Large intestine (tissue), 3 donors: ENCODE measurements at regions not wholly inside any gene's neighbourhood (a gene's known extent, or its start where the extent isn't known, plus 50 kb on each side); places are given as distances from the start of the nearest gene placed in this dataset.

Experiments used
- DNase-seq, 2 donors: peaks; one replicate each; pipeline versions ENCODE4 v3.0.0 to v3.0.0-alpha.2; 2013
- H3K27ac ChIP-seq: one replicate; pipeline ENCODE4 v1.5.1; 2013; ENCODE audit warnings: low read length
- H3K27me3 ChIP-seq: 2 replicates; pipeline ENCODE4 v1.6.1; 2013; ENCODE audit warnings: low read length; ENCODE audit not compliant: control insufficient read depth, insufficient read depth
- H3K36me3 ChIP-seq: 2 replicates; pipeline ENCODE4 v1.6.1; 2013; ENCODE audit warnings: low read length; ENCODE audit not compliant: control insufficient read depth, insufficient read depth
- H3K4me1 ChIP-seq: one replicate; pipeline ENCODE4 v1.6.1; 2013; ENCODE audit warnings: low read length; ENCODE audit not compliant: control insufficient read depth, insufficient read depth
- H3K4me3 ChIP-seq: one replicate; pipeline ENCODE4 v1.5.1; 2013; ENCODE audit warnings: low read length
- H3K9me3 ChIP-seq: one replicate; pipeline ENCODE4 v1.6.1; 2013; ENCODE audit warnings: mild to moderate bottlenecking, low read depth, low read length, moderate library complexity; ENCODE audit not compliant: control insufficient read depth
- WGBS: methylation state at CpG from one replicate; pipeline ENCODE4 v1.1.5; 2013; ENCODE audit warnings: low lambda C conversion rate; ENCODE audit not compliant: insufficient coverage; 5-methylcytosine and 5-hydroxymethylcytosine counted together

- no peaks in the 10 kb centered on the region for H3K27me3 ChIP-seq
- no peak overlapping the region for H3K4me3 ChIP-seq
- peak overlapping the region; percentile 67 for H3K27ac ChIP-seq
- H3K36me3 ChIP-seq = no peaks in the 10 kb centered on the region
- peaks cover 51% of the 10 kb centered on the region for H3K4me1 ChIP-seq
- 67% methylated on average over 3 of the region's 5 CpGs for WGBS
- peak; percentile 66 to 88 for DNase-seq
- H3K9me3 ChIP-seq = no peaks in the 10 kb centered on the region
These were observed 354.3 kb downstream of the IRS1 start for GRCh38 chr2:226445216-226445861.

GRCh38 chr2:226443112-226443511 lies 356.5 kb downstream of the IRS1 start:
- no CpG with 5 or more reads among the region's 5 CpGs for whole genome bisulfite sequencing
- H3K27ac ChIP-seq = peak overlapping the region; percentile 67
- H3K27me3 ChIP-seq = no peaks in the 10 kb centered on the region
- no peak overlapping the region for H3K4me3 ChIP-seq
- no peaks in the 10 kb centered on the region for H3K9me3 ChIP-seq
- no peaks in the 10 kb centered on the region for H3K36me3 ChIP-seq
- DNase-seq = peak in 1 of 2 donors; percentile 39
- peaks cover 51% of the 10 kb centered on the region for H3K4me1 ChIP-seq

- H3K4me1 ChIP-seq = peaks cover 27% of the 10 kb centered on the region
- no peaks in the 10 kb centered on the region for H3K27me3 ChIP-seq
- no peak overlapping the region for H3K27ac ChIP-seq
- H3K4me3 ChIP-seq = no peak overlapping the region
- 60% methylated on average over 3 of the region's 3 CpGs for WGBS
- no peaks in the 10 kb centered on the region for H3K9me3 ChIP-seq
- DNase-seq = no peak
- H3K36me3 ChIP-seq = no peaks in the 10 kb centered on the region
These were observed 359.3 kb downstream of the IRS1 start for GRCh38 chr2:226440127-226440918.

GRCh38 chr2:226439337-226439736 lies 360.3 kb downstream of the IRS1 start:
- no peak overlapping the region for H3K27ac ChIP-seq
- no peaks in the 10 kb centered on the region for H3K36me3 ChIP-seq
- DNase-seq = no peak
- peaks cover 21% of the 10 kb centered on the region for H3K4me1 ChIP-seq
- H3K9me3 ChIP-seq = no peaks in the 10 kb centered on the region
- H3K27me3 ChIP-seq = no peaks in the 10 kb centered on the region
- H3K4me3 ChIP-seq = no peak overlapping the region
- WGBS = 97% methylated on average over 4 of the region's 6 CpGs

DNA sequence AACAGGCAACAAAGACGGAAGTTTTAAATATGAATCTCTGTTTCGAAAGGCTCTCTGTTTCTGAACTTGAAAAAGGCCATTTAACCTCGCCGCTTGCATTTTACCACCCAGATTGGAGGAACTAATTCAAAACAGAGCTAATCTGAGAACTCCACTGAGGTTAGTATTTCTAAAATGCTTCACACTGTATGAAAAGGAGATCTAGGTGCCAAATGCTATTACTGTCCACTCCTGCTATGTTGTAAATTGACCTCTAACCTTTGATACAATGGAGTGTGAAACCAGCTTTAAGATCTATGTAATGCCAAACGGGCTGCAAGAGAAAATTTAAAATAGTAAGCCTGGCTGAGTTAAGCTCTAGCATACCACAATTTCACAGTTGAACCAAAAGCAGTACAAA lies 364.5 kb downstream of the IRS1 start:
- DNase-seq = no peak
- 83% methylated on average over 2 of the region's 5 CpGs for WGBS
- no peak overlapping the region for H3K4me3 ChIP-seq

DNA sequence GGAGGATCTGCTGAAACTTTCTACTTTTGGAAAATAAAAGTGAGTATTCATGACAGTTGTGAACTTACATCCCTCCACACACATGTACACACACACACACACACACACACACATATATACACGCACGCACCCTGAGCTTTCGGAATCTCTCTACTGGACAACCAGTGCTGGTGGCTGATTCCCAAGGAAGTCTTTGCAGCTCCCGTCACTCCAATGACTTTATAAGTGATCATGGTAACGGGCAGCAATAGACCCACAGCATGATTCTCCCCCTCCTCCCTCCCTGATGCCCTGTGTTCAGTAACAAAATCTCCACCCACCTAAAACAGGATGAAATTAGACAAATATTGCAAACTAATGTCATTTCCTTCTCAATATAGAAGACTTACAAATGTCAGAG lies 364.9 kb downstream of the IRS1 start:
- WGBS = no CpG with 5 or more reads among the region's 5 CpGs
- Histone ChIP-seq H3K36me3 (no peaks in the 10 kb centered on the region), H3K27ac (no peak overlapping the region), H3K27me3 (no peaks in the 10 kb centered on the region), H3K4me3 (no peak overlapping the region), H3K4me1 (peaks cover 4% of the 10 kb centered on the region), H3K9me3 (no peaks in the 10 kb centered on the region)
- DNase-seq = no peak

More for the DNA sequence above, 364.5 kb downstream of the IRS1 start:
- H3K4me1 ChIP-seq = peaks cover 2% of the 10 kb centered on the region
- H3K27ac ChIP-seq = no peak overlapping the region
- no peaks in the 10 kb centered on the region for H3K9me3 ChIP-seq
- H3K36me3 ChIP-seq = no peaks in the 10 kb centered on the region
- no peaks in the 10 kb centered on the region for H3K27me3 ChIP-seq

DNA sequence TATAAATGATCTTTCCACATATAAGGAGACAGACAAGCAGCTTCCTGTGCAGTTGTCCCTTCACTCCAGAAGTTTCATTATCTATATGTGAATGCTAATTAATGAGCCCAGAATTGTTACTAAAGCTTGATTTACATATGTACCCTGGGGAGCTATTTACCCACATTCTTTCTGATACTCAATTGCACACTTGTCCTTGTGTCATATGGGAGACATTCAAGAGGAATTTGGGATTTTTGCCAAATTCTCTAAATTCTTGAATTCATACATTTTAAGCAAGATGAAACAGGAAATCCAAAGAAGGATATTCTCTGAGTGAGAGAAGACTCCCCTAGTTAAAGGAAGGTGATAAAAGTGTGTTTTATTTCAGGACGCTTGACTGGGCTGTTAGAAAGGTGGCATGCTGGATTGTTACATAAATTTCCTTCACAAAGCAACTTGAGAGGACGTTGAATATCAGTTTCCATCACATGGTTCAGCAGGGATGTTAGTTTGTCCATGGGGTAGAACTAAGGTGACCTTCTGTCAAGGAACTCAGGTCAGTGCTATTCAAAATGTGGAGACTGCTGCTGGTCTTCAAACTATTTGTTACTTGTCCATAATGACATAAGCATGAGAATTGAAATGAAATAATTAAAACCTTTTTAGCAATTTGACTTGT lies 368.2 kb downstream of the IRS1 start:
- H3K4me3 ChIP-seq = no peak overlapping the region
- H3K27ac ChIP-seq = no peak overlapping the region
- H3K4me1 ChIP-seq = peaks cover 17% of the 10 kb centered on the region
- no peaks in the 10 kb centered on the region for H3K27me3 ChIP-seq
- no peak for DNase-seq
- H3K36me3 ChIP-seq = no peaks in the 10 kb centered on the region
- no peaks in the 10 kb centered on the region for H3K9me3 ChIP-seq
- WGBS = no CpG with 5 or more reads among the region's 2 CpGs

GRCh38 chr2:226429476-226429875 lies 370.1 kb downstream of the IRS1 start:
- WGBS = no CpG with 5 or more reads among the region's 2 CpGs
- peak in 1 of 2 donors; percentile 16 for DNase-seq

GRCh38 chr2:226427538-226428307 lies 371.9 kb downstream of the IRS1 start:
- H3K27ac ChIP-seq = peak overlapping the region; percentile 57
- no peak for DNase-seq
- no peaks in the 10 kb centered on the region for H3K36me3 ChIP-seq
- no CpG with 5 or more reads among the region's 7 CpGs for WGBS
- no peaks in the 10 kb centered on the region for H3K27me3 ChIP-seq
- H3K4me1 ChIP-seq = peaks cover 17% of the 10 kb centered on the region
- H3K9me3 ChIP-seq = no peaks in the 10 kb centered on the region
- no peak overlapping the region for H3K4me3 ChIP-seq

More at GRCh38 chr2:226429476-226429875, 370.1 kb downstream of the IRS1 start:
- Histone ChIP-seq H3K4me1 (peaks cover 17% of the 10 kb centered on the region), H3K36me3 (no peaks in the 10 kb centered on the region), H3K27ac (peak overlapping the region; percentile 13), H3K27me3 (no peaks in the 10 kb centered on the region), H3K9me3 (no peaks in the 10 kb centered on the region), H3K4me3 (no peak overlapping the region)

GRCh38 chr2:226426292-226426736 lies 373.3 kb downstream of the IRS1 start:
- no peak overlapping the region for H3K27ac ChIP-seq
- no peak for DNase-seq
- H3K9me3 ChIP-seq = no peaks in the 10 kb centered on the region
- H3K36me3 ChIP-seq = no peaks in the 10 kb centered on the region
- H3K4me3 ChIP-seq = no peak overlapping the region
- 100% methylated on average over 2 of the region's 5 CpGs for WGBS
- H3K4me1 ChIP-seq = peaks cover 17% of the 10 kb centered on the region
- no peaks in the 10 kb centered on the region for H3K27me3 ChIP-seq
